ENCODE measurements at regions not wholly inside any gene's neighbourhood (a gene's known extent, or its start where the extent isn't known, plus 50 kb on each side); places are given as distances from the start of the nearest gene placed in this dataset.

DNA sequence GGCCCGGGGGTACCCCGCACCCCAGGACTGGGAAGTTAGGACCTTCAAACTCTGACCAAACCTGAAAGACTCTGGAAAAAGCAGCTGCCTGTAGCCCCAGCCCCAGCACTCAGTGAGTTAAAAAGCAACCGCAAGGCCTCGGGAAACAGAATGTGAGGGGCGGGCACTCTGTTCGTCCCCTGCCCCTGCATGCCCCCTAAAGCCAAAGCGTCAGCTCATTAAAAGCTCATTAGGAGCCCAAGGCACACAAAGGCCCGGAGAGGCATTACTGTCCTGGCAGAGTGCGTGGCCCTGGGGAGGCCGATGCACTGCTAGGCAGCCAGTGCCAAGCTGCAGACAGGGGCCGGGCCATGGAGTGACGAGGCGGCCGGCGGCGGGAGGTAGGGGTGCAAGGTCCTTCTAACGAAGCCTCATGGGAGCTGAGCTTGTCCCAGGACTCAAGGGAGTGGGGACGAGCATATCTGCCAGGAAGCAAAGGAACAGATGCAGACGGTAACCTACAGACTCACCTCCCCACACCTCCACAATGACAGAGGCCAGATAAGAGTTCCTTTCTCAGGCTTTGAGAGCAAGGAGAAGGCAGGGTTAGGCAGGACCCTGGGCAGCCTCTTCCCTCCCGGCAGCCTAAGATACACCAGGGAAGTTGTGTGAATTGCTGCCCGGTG, 116.8 kb downstream of the ENGASE start:
- no peak overlapping the region for H3K4me2 ChIP-seq (ENCODE audit: control insufficient read depth, extremely low read depth, insufficient read depth, low read depth, low read length)
- DNase-seq (ENCODE audit: low read depth, low spot score) (no peak), FAIRE-seq (no peak)
- no peaks in the 10 kb centered on the region for H3K36me3 ChIP-seq (ENCODE audit: control insufficient read depth in 2 of 2, extremely low read depth in 1 of 2, insufficient read depth in 2 of 2, low read length in 2 of 2)
- H3K79me2 ChIP-seq (ENCODE audit: control insufficient read depth, insufficient read depth, low read length) = no peaks in the 10 kb centered on the region
- H3K4me3 ChIP-seq (ENCODE audit: control insufficient read depth in 2 of 3, extremely low read depth in 1 of 3, insufficient read depth in 2 of 3, low read depth in 1 of 3, low read length in 3 of 3) = no peak overlapping the region
- dilution Hi-C loops (cut with MboI; ENCODE audit: extremely low pct_ligation_motif_present, low sequenced_read_pairs) = no loop called here
- H3K9me1 ChIP-seq (ENCODE audit: control insufficient read depth, extremely low read depth, insufficient read depth, low read length) = no peaks in the 10 kb centered on the region
- H3K27me3 ChIP-seq (ENCODE audit: control insufficient read depth, extremely low read depth, insufficient read depth, low read length) = peaks cover 27% of the 10 kb centered on the region
- H3K9ac ChIP-seq (ENCODE audit: control insufficient read depth, extremely low read depth, insufficient read depth, low read length) = no peak overlapping the region
- TF ChIP-seq, protein P1, sequence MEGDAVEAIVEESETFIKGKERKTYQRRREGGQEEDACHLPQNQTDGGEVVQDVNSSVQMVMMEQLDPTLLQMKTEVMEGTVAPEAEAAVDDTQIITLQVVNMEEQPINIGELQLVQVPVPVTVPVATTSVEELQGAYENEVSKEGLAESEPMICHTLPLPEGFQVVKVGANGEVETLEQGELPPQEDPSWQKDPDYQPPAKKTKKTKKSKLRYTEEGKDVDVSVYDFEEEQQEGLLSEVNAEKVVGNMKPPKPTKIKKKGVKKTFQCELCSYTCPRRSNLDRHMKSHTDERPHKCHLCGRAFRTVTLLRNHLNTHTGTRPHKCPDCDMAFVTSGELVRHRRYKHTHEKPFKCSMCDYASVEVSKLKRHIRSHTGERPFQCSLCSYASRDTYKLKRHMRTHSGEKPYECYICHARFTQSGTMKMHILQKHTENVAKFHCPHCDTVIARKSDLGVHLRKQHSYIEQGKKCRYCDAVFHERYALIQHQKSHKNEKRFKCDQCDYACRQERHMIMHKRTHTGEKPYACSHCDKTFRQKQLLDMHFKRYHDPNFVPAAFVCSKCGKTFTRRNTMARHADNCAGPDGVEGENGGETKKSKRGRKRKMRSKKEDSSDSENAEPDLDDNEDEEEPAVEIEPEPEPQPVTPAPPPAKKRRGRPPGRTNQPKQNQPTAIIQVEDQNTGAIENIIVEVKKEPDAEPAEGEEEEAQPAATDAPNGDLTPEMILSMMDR (optimal IDR thresholded peaks at IDR 0.05 in 1 of 3, IDR thresholded peaks at IDR 0.05 in 1 of 3, conservative IDR thresholded peaks at IDR 0.05 in 1 of 3; ENCODE audit: extremely low read depth in 1 of 3, insufficient read depth in 2 of 3, low read length in 3 of 3) = no peak
- TF ChIP-seq EZH2 (IDR thresholded peaks at IDR 0.05; ENCODE audit: low read length) = no peak
- H3K4me1 ChIP-seq (ENCODE audit: control insufficient read depth, extremely low read depth, insufficient read depth, low read length) = no peaks in the 10 kb centered on the region
- H4K20me1 ChIP-seq (ENCODE audit: control insufficient read depth, extremely low read depth, insufficient read depth, low read length) = peaks cover 3% of the 10 kb centered on the region
- no peak overlapping the region for H3K27ac ChIP-seq (ENCODE audit: control insufficient read depth, insufficient read depth, low read length)
- H2AFZ ChIP-seq (ENCODE audit: control insufficient read depth, low read length) = no peak overlapping the region
- H3K9me3 ChIP-seq (ENCODE audit: control insufficient read depth, low read depth, low read length) = no peaks in the 10 kb centered on the region

DNA sequence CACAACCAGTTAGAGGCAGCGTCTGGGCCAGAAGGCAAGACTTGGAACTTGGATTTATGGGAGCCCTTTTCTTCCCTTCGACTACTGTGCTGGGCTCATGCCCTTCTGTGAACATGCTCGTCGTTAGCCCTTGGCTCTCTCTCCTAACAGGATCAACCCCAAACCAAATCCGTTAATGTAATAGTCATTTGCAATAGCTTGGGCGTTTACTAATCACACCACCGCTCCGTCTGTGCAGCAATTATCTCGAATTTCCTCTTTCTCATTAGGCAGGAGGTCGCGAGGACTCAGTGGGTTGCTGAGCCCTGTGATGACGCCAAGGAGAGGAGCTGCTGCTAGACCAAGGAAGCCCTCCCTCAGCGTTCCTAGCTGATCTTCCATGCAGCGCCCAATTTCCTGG, 114.7 kb downstream of the ENGASE start:
- no peak overlapping the region for H3K9ac ChIP-seq (ENCODE audit: control insufficient read depth, extremely low read depth, insufficient read depth, low read length)
- TF ChIP-seq, protein P1 (optimal IDR thresholded peaks at IDR 0.05 in 1 of 3, IDR thresholded peaks at IDR 0.05 in 1 of 3, conservative IDR thresholded peaks at IDR 0.05 in 1 of 3; ENCODE audit: extremely low read depth in 1 of 3, insufficient read depth in 2 of 3, low read length in 3 of 3) = no peak
- TF ChIP-seq EZH2 (IDR thresholded peaks at IDR 0.05; ENCODE audit: low read length) = no peak
- no peak overlapping the region for H2AFZ ChIP-seq (ENCODE audit: control insufficient read depth, low read length)
- peaks cover 3% of the 10 kb centered on the region for H4K20me1 ChIP-seq (ENCODE audit: control insufficient read depth, extremely low read depth, insufficient read depth, low read length)
- H3K79me2 ChIP-seq (ENCODE audit: control insufficient read depth, insufficient read depth, low read length) = no peaks in the 10 kb centered on the region
- no peak overlapping the region for H3K4me3 ChIP-seq (ENCODE audit: control insufficient read depth in 2 of 3, extremely low read depth in 1 of 3, insufficient read depth in 2 of 3, low read depth in 1 of 3, low read length in 3 of 3)
- no peak overlapping the region for H3K4me2 ChIP-seq (ENCODE audit: control insufficient read depth, extremely low read depth, insufficient read depth, low read depth, low read length)
- peaks cover 47% of the 10 kb centered on the region for H3K27me3 ChIP-seq (ENCODE audit: control insufficient read depth, extremely low read depth, insufficient read depth, low read length)
- H3K9me3 ChIP-seq (ENCODE audit: control insufficient read depth, low read depth, low read length) = no peaks in the 10 kb centered on the region
- H3K36me3 ChIP-seq (ENCODE audit: control insufficient read depth in 2 of 2, extremely low read depth in 1 of 2, insufficient read depth in 2 of 2, low read length in 2 of 2) = no peaks in the 10 kb centered on the region
- DNase-seq (ENCODE audit: low read depth, low spot score) (no peak), FAIRE-seq (no peak)
- no peak overlapping the region for H3K27ac ChIP-seq (ENCODE audit: control insufficient read depth, insufficient read depth, low read length)
- H3K4me1 ChIP-seq (ENCODE audit: control insufficient read depth, extremely low read depth, insufficient read depth, low read length) = no peaks in the 10 kb centered on the region
- dilution Hi-C loops (cut with MboI; ENCODE audit: extremely low pct_ligation_motif_present, low sequenced_read_pairs) = loop anchor here (5.0 kb wide), 1 partner anchor 98 kb away; no protein-coding TSS in a partner anchor
- H3K9me1 ChIP-seq (ENCODE audit: control insufficient read depth, extremely low read depth, insufficient read depth, low read length) = no peaks in the 10 kb centered on the region

Data from keratinocyte (primary cell).